ENCODE measurements at regions not wholly inside any gene's neighbourhood (a gene's known extent, or its start where the extent isn't known, plus 50 kb on each side); places are given as distances from the start of the nearest gene placed in this dataset.

DNA sequence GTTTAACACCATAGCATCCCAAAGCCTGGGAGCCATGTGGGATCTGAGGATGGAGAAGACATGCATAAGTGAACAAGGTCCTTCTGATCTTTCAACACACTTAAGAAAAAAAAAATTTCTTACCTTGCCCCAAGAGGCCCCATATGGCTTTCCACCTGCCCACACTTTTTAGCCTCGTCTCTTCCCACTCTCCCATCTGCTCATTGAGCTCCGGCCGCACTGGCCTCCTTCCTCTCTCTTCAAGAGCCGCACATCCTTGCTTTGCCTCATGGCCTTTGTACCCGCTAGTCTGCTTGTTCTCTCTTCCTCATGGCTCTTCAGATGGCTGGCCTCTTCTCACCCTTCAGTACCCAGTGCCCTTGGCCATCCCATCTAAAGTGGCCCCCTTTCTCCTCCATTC, 70.2 kb upstream of the PDE4B start:
- H3K9me3 ChIP-seq (ENCODE audit: control insufficient read depth in 2 of 3, insufficient read depth in 1 of 3, low read length in 3 of 3): no peaks in the 10 kb centered on the region
- DNase-seq: no peak
- no peak overlapping the region for H3K27ac ChIP-seq (ENCODE audit: low read depth in 2 of 2, low read length in 2 of 2)
- H3K4me1 ChIP-seq (ENCODE audit: control insufficient read depth in 2 of 3, insufficient read depth in 2 of 3, low read depth in 1 of 3, low read length in 3 of 3): no peaks in the 10 kb centered on the region
- no peaks in the 10 kb centered on the region for H3K36me3 ChIP-seq (ENCODE audit: control insufficient read depth in 2 of 3, insufficient read depth in 3 of 3, low read length in 3 of 3)
- H3K27me3 ChIP-seq (ENCODE audit: control insufficient read depth, insufficient read depth, low read length): no peaks in the 10 kb centered on the region
- intact Hi-C loops (cut with DNase I): no loop called here
- H3K9ac ChIP-seq (ENCODE audit: low read length in 3 of 3): no peak overlapping the region
- FAIRE-seq: no peak
- no peak overlapping the region for H3K4me3 ChIP-seq (ENCODE audit: low read length in 3 of 3)
- TF ChIP-seq CTCF (IDR thresholded peaks at IDR 0.05; ENCODE audit: borderline replicate concordance, extremely low read depth, insufficient read depth): no peak

DNA sequence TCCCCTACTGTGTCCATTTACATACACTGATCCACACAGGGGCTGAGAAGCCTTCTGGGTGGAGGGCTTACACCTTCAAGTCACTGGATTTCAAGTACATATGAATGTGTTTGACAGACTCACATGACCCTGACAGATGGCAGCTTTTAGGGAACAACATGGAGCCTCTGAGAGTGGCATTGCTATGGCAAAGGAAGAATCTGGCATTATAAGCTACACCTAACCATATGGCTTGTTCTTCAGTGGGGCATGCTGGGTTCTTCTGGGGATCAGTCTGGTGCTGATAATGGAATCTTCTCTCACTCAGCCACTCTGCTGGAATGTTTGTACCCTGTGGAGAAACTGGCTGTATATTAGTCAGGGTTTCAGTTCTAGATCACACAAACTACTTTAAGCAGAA, 68.5 kb upstream of the PDE4B start:
- TF ChIP-seq CTCF (IDR thresholded peaks at IDR 0.05; ENCODE audit: borderline replicate concordance, extremely low read depth, insufficient read depth): no peak
- Histone ChIP-seq H3K36me3 (ENCODE audit: control insufficient read depth in 2 of 3, insufficient read depth in 3 of 3, low read length in 3 of 3) (no peaks in the 10 kb centered on the region), H3K9ac (ENCODE audit: low read length in 3 of 3) (no peak overlapping the region), H3K4me3 (ENCODE audit: low read length in 3 of 3) (no peak overlapping the region), H3K9me3 (ENCODE audit: control insufficient read depth in 2 of 3, insufficient read depth in 1 of 3, low read length in 3 of 3) (no peaks in the 10 kb centered on the region), H3K27me3 (ENCODE audit: control insufficient read depth, insufficient read depth, low read length) (no peaks in the 10 kb centered on the region), H3K4me1 (ENCODE audit: control insufficient read depth in 2 of 3, insufficient read depth in 2 of 3, low read depth in 1 of 3, low read length in 3 of 3) (no peaks in the 10 kb centered on the region), H3K27ac (ENCODE audit: low read depth in 2 of 2, low read length in 2 of 2) (no peak overlapping the region)
- DNase-seq: no peak
- no peak for FAIRE-seq
- intact Hi-C loops (cut with DNase I): no loop called here

- intact Hi-C loops (cut with DNase I): no loop called here
These were observed 67.6 kb upstream of the PDE4B start for GRCh38 chr1:65725064-65725463.

More at GRCh38 chr1:65725064-65725463, 67.6 kb upstream of the PDE4B start:
- Histone ChIP-seq H3K27ac (ENCODE audit: low read depth in 2 of 2, low read length in 2 of 2) (no peak overlapping the region), H3K9ac (ENCODE audit: low read length in 3 of 3) (no peak overlapping the region), H3K4me3 (ENCODE audit: low read length in 3 of 3) (no peak overlapping the region), H3K9me3 (ENCODE audit: control insufficient read depth in 2 of 3, insufficient read depth in 1 of 3, low read length in 3 of 3) (no peaks in the 10 kb centered on the region), H3K4me1 (ENCODE audit: control insufficient read depth in 2 of 3, insufficient read depth in 2 of 3, low read depth in 1 of 3, low read length in 3 of 3) (no peaks in the 10 kb centered on the region), H3K36me3 (ENCODE audit: control insufficient read depth in 2 of 3, insufficient read depth in 3 of 3, low read length in 3 of 3) (no peaks in the 10 kb centered on the region), H3K27me3 (ENCODE audit: control insufficient read depth, insufficient read depth, low read length) (no peaks in the 10 kb centered on the region)
- DNase-seq (no peak), FAIRE-seq (no peak)
- no peak for TF ChIP-seq CTCF (IDR thresholded peaks at IDR 0.05; ENCODE audit: borderline replicate concordance, extremely low read depth, insufficient read depth)

Measured in kidney (tissue), 13 donors.